IPS DF 4.7 (cell line): ENCODE measurements at regions not wholly inside any gene's neighbourhood (a gene's known extent, or its start where the extent isn't known, plus 50 kb on each side); places are given as distances from the start of the nearest gene placed in this dataset.

ENCODE experiments used
- DNase-seq: peaks from one replicate; pipeline ENCODE4 v3.0.0-alpha.2; 2013; ENCODE audit warnings: low spot score; ENCODE audit errors: extremely low read depth

DNA sequence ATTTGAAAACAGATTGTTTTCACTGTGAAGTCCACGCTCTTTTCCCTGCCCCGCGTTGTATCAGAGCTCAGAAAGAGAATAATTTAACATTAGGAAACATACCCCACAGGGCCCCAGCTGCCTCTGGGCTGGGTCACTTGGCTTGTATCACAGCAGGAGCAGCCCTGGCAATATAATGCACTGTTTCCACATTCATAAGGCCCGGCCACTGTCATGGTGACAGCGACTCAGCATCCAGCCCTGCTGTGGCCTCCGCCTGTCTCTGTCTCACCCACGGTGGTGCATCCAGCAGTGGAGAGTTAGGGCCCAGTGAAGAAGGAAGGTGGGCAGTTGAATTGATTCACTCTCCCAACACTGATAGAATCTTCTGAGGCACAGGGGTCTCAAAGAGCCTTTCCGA, 188.9 kb downstream of the NSG2 start:
- DNase-seq: no peak

DNA sequence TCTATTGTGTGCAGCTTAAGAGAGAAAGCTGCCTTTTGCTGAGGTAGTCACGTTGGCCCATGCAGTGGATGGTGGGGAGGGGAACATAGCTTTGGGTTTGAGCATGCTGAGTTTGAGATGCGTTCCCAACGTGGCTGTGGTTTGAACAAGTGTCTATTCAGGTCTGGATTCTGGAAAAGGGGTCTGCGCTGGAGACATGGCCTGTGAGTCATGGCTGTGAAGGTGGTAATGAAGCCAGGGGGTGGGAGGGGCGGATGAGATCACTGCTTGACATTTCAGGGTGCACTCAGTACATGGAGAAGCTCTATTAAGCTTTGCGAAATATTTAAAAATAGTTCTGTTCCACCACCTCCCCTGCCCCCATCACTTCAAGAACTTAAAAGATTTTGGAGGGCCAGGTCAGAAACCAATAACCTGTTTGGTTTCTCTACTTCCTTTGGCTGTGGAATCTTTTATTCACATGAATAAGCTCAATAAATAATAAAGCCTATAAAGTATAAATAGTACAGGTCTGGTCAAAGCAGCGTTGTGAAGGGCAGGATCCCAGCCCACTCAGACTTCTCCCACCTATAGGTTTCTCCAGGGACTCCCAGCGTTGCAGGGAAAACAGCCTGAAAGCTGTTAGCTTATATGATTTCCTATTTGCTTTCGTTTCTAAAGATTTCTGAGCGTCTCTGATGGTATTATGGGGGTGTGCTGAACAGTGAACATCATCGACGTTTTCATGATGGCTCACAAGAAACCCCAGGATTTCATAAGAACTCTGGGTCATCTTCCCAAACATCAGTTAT, 189.9 kb downstream of the NSG2 start:
- no peak for DNase-seq

DNA sequence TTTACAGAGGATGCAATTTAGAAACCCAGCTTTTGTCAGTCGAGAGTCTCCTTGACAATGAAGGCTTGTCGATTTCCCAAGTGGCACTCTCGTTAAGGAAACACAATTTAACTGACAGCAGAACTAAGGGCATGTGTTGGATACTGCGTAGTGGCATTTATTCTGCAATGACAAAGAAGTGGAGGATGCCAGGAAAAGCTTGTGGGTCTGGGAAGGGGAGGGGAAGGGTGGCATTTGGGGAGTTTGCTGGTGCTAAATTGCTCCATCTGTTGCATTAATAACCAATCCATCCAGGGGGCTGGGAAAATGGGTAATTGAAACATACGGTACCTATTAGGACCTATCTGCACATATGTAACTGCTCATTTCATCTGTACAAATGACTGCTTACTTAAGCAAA, 190.6 kb downstream of the NSG2 start:
- DNase-seq: no peak

DNA sequence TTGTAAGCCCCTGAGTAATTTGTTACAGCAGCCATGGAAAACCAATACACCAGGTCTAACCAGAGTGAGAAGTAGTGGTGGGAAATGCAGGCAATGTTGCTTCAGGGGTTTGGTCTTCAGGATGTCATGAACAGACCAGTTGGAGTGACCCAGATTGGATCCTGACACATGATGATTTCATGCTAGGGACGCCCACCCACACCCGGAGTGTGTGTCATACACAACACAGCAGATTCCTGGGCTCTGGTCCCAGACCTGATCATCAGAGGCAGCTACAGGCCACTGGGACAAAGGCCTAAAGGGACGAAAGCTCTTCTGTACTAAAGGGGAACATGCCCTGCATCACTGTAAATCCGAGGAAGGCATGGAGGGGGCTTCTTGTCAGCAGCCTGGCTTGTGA, 194.2 kb downstream of the NSG2 start:
- DNase-seq: no peak

DNA sequence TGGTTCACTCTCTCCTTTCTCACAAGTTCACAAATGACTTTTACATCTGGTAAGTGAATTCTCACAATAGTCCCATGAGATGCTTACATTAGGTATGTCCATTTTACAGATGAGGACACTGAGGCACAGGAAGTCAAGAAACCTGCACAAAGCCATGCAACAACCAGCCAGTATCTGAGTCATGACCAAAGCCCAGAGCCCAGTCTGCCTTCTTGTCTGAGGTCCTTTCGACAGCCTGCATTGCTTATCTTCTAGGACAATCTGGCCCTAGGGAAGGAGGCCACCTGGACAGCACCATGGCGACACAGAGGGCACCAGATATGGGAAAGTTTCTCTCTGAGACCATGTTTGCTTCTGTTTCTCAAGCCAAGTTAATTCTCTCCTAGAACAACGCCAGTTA, 197.1 kb downstream of the NSG2 start:
- DNase-seq: no peak

DNA sequence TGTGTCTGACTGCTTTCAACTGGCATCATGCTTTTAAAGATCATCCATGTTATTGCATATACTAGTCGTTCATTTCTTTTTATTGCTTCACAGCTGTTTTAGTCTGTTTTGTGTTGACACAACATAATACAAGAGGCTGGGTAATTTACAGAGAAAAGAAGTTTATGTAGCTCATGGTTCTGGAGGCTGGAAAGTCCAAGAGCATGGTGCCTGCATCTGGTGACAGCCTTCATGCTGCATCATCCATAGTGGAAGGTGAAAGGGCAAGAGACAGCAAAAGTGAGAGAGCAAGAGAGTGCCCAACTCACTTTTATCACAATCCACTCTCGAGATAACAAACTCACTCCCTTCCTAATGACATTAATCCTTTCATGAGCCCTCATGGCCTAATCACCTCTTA, 198.4 kb downstream of the NSG2 start:
- DNase-seq: no peak

DNA sequence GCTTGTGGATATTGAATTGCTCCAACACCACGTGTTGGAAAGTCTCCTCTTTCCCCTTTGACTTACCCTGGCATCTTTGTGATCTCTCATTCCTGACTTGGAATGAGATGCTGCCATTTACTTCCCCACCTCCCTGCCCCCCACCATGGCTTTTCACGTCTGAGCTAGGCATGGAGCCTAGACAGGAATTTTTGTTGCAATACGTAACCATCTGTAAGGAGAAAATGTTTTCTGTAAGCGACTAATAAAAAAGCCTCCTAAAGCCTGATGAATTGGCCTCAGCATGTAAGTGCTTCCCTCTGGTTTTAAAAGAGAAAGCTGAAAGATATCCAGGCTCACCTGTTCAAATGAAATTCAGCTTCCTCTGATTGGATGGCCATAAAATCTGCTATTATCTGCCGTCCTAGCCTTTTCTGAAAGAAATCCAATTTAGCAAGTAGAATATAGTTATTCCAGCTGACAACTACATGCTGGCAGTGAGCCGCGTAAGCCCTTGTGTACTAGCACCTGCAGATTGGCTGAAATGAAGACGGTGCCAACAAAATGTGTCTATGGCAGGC, 200.1 kb downstream of the NSG2 start:
- DNase-seq: no peak

DNA sequence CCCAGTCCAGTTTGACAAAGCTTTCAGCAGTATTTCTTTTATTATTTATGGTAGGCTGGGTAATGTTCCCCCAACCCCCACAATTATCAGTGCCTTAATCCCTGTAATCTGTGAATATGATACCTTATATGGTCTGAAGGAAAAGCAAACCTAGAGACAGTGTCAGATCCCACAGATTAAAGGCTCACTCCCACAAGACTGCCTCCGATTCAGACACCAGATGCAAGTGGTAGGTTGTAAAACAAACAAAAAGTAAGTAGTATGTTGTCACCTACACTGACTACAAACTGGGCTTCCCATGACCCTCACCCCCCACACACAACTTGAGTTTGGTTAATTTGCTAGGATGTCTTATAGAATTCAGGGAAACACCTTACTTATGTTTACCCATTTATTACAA, 201.2 kb downstream of the NSG2 start:
- no peak for DNase-seq

DNA sequence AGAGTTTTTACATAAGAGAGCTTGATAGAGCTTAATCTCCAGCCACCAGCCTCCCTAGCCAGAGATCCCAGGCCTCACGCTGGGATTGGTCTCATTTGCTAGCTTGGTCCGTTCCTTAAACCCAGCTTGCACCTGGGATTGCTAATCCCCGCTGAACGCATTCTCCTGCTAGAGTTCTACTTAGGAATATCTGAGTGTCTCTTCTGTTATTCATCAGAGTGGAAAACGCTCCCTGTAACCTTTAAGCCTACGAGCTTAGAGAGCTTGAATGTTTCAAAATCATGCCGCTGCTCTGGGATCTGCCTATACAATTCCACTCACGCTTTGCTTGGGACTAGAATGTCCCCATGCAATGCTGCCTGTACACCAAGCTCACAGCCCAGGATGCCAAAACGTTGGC, 201.8 kb downstream of the NSG2 start:
- no peak for DNase-seq

DNA sequence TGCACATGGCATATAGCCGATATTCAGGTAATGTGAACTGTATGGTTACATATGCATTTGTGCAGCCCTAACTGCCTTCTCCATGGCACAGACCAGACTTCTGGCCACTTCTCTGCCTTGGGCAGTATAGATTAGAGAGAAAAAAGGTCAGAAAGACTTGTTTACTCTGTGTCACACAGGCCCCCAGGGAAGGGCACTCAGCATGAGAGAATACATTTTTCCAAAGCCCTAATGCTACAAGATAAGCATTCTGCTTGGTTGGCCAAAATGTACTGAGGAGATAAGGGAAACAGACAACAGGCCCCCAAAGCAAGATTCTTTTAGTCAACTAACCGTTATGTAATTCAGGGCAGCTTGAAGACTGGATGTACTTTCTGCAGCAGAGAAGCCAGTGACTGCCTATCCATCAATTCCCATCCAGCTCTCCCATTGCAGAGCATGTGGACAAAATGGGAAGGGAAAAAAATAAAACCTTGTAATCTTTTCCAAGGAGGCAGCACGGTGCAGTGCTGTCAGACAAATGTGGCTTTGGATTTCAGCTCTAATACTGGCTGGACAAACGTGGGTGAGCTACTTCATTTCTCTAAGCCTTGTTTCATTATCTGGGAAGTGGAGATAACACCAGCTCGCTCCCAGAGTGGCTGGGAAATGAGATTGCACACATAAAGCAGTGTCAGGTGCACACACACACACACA, 205.9 kb downstream of the NSG2 start:
- DNase-seq: no peak

DNA sequence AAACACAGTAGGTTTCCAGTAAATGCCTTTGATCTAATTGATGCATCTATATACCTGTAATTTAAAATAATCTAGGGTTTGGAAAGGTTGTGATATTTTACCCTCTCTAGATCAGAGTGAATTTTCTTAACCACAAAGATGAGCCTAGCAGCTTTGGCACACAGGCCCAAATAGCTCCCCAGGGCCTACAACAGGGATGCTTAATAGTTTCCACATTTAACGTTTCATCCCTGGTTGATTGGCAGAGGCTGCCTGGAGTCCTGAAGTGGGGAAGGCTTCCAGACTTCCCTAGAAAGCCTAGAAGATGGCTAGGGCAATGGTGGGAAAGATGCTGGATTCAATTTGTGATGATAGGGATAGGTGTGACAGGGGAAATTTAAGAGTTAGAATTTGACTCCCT, 206.6 kb downstream of the NSG2 start:
- DNase-seq: no peak

DNA sequence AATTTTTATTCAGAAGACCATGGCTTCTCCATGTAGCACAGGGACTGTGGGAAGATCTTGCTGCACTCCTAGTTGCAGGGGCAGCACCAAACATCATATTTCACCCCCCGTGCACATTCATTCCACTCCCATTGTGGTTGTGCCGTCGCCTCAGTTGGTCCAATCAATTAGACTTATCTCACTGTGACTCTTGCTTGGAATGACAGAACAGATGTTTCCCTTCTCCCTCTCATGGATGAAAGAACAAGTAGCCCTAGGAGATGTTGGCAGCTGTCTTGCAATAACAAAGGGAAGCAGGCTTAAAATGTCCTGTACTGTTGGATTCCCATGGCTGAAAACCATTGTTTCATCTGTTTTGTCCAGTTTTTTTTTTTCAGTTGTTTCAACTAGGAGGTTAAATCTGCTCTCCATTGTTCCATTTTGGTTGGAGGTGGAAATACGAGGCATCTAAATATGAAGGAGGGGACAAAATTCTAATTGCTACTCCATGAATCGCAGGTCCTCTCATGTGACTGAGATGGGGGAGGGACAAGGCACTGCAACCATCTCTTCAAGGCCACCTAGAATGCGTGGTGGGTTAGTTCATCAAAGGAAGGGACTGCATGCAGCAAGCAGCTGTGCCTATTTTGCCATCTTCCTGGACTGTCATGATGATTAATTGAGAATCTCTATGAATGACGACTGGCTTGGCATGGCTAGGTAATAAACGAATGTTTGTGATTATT, 214.4 kb downstream of the NSG2 start:
- DNase-seq: no peak

DNA sequence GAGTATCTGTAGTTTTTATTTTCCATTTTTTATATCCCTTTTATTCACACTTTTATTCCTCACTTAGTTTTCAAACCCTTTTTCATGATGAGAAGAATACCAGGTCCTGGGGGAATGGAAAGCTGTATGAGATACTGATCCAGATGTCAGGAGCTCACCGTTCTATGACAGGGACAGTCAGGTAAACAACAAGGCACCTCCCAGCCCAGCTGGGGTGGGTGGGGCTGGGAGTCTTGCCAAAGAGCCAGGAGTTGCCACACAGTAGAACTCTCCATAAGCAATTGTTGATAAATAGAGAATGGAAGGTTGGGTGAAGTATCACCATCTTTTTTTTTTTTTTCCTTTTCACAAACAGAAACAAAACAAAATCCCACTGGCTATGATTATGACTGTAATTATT, 225.8 kb downstream of the NSG2 start:
- no peak for DNase-seq

DNA sequence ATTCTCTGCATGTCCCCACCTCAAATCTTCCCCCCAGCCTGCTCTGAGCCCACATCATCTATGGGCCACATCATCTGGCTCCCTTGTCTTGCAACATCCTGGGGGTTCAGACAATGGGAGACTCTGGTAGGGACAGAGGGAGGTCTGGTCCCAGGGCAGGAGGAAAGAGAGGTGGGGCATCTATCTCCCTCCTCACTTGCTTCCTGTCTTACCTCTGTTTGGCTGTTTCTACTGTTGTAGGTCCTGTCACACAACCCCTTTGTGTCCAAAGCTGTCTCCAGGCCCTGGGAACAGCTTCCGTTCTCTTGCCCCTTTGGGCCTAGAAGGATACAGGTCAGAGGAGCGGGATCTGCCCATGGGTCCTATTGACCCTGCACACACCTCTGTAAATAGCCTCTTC, 227.2 kb downstream of the NSG2 start:
- no peak for DNase-seq

DNA sequence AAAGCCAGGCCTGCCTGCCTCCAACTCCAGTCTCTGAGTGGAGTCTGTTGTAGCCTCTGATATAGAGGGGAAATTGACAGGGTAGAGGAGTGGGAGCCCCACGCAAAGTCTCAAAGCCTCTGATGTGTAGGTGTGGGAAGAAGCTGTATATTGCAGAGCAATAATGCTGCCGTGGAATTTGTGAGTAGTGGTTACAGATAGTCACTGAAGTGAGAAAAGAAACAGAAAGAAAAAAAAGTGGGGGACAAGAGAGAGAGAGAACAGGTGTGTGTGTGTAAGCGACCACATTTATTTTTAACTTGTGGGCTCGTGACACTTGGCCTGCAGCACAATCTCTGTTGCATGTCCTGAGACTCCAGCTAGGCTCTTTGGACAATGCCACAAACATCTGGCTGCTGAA, 227.8 kb downstream of the NSG2 start:
- DNase-seq: no peak

DNA sequence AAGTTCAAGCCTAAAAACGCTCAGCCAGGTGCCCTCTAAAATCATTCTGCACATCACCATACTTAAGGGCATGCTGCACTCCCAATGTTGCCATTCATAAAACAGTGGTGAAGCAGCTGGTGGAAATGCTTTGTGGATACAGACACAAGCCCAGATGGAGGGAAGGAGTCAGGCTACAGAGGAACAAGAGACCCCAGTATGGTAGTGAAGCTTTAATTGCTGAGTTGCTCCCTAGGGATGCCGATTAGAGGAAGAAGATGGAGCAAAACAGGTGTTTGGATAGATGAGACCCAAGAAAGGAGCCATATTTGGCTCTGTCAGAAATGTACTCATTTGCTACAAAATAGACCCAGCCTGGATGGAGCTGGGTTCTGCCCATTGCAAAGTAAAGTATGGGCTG, 230.5 kb downstream of the NSG2 start:
- DNase-seq: no peak

DNA sequence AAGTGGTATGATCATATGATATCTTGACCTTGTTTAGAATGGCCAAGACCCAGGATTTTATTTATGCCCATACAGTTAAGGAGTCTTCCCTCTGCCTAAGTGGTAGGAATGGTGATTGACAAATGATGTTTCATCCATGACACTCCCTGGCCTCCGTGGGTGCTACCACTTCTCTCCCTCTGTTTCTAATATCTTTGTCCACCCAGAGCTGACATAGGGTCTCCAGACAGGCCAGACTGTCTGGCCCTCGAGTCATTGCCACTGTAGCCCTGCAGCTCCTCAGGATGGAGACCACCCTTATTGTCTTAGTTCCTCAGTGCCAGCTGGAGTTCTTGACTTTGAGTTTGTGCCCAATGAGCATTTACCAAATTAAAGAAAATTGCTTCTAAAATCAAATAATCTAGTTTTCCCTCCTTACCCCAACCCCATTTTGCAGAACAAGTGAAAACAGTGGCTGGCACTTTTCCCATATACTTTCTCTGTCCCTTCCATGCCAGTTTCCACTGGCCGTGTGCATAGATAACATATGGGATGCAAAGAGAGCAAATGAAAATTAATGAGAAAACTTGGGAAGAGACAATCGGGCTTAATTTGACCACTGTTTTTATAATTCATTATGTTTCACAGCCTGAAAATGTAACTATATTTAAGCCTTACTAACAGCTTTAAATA, 235.7 kb downstream of the NSG2 start:
- no peak for DNase-seq

DNA sequence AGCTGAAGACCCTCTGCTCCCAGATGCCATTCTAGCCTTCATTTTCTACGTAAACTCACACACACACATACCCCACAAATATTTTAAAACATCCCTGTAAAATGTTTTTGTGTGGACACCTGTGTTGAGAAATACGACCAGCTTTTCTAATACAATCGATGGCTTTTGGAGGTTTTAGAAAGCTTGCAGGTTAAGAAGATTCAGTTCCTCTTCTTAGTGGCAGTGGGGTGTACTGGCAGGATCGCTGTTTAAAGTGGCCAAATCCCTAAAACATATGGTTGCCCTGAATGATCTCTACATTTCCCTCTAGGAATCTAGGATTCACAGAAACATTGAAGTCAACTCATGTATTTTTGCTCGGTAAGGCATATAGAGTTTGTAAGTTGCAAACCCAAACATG, 236.3 kb downstream of the NSG2 start:
- DNase-seq: no peak

DNA sequence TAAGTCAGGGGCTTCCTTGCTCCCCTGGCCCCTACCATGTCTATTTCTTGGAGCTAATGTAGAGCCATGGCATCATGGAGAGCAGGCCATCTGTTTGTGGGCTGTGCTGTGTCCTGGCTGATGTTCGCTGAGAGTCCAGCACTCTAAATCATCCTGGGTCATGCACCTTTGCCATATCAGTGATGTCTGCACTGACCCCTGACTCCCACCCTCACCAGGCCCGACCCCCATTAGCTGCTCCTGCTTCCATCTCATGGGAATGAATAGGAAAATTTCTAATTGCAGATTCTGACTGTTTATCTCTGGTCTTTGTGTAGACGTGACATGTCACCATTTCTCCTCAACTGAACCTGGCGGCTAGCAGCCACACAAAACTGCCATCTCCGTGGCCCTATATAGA, 236.9 kb downstream of the NSG2 start:
- no peak for DNase-seq

DNA sequence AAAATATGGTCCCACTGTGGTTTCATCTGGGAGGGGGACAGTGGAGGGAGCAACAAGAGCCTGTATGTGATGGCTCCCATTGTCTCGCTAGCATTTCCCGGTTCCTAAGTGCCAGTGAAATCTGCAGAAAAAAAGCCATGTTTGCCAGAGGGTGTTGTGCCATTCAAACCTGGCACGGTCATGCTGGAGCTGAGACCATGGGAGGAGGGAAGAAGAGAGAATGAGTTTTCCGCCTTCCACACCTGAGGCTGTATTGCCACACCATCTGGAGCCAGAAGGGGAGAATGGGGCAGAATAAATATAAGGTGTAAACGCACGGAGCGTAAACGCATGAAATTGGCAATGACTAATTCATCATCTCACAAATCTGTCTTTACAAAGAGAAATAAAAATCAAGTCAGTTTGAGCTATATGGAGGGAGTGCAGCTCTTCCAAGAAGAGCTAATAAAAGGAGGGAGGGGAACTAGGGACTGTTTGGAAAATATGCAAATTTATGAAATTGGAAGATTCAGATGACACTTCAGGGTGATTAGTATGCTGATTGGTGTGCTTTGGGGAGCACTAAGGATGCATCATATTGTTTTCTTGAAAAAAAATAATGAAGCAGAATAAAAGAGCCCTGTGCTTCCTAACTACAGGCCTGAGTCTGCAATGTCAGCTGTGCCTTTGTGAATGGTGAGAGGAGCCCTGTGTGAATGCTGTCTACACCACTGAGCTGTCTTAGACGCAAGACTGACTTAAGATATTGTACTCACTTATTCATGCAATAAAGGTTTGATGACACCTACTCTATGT, 237.9 kb downstream of the NSG2 start:
- no peak for DNase-seq

DNA sequence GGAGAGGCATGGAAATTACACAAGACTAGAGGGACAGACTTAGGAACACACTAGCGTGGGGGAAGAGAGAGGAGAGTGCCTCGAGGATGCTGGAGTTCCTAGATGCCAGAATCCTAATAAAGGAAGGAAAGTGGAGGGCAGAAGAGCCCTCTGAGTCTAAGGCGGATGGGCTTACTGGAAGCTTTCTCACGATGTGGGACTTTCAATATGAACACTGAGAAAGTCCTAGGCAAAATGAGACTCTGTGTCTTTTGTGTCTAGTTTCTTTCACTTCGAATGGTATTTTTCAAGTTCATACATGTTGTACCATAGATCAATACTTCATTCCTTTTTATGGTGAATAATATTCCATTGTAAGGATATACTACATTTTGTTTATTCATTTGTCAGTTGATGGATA, 239.4 kb downstream of the NSG2 start:
- no peak for DNase-seq
